T-helper 17 cell (primary cell): ENCODE measurements at regions not wholly inside any gene's neighbourhood (a gene's known extent, or its start where the extent isn't known, plus 50 kb on each side); places are given as distances from the start of the nearest gene placed in this dataset.
"Not testable (repeated sequence)": the region's sequence is repeated elsewhere in the genome, so short reads cannot be mapped to it uniquely, and the experiment has no call there.

Experiments
- ATAC-seq: fragments of 150-1000 bp; cut with Tn5 transposase; 2 replicates; pipeline ENCODE4 v1.10.0; 2021; ENCODE audit warnings: mild to moderate bottlenecking, moderate library complexity
- DNase-seq, 3 donors: peaks; one replicate each; pipeline versions ENCODE4 v3.0.0 to v3.0.0-alpha.2; 2020 to 2021
- H3K9me3 ChIP-seq: one replicate; pipeline ENCODE4 v1.7.0; 2013; ENCODE audit warnings: low read length, mild to moderate bottlenecking; ENCODE audit not compliant: control insufficient read depth, poor library complexity, severe bottlenecking
- H3K27ac Mint-ChIP-seq: one replicate; pipeline ENCODE4 v1.8.0; 2022; ENCODE audit warnings: mild to moderate bottlenecking, moderate library complexity, mixed read lengths
- H3K27me3 Mint-ChIP-seq: one replicate; pipeline ENCODE4 v1.8.0; 2022; ENCODE audit warnings: mixed read lengths
- H3K36me3 Mint-ChIP-seq: one replicate; pipeline ENCODE4 v1.8.0; 2022; ENCODE audit warnings: low read depth, mixed read lengths
- H3K4me1 Mint-ChIP-seq: one replicate; pipeline ENCODE4 v1.8.0; 2022; ENCODE audit warnings: mild to moderate bottlenecking, mixed read lengths
- H3K4me3 Mint-ChIP-seq: one replicate; pipeline ENCODE4 v1.8.0; 2022; ENCODE audit warnings: mild to moderate bottlenecking, moderate library complexity, mixed read lengths

GRCh38 chrX:128504496-128504895 lies 452.3 kb upstream of the ACTRT1 start:
- no peaks in the 10 kb centered on the region for H3K9me3 ChIP-seq
- no peak for DNase-seq
- H3K4me1 Mint-ChIP-seq = no peaks in the 10 kb centered on the region
- no peaks in the 10 kb centered on the region for H3K27me3 Mint-ChIP-seq
- H3K27ac Mint-ChIP-seq = no peak overlapping the region
- no peak overlapping the region for H3K4me3 Mint-ChIP-seq
- H3K36me3 Mint-ChIP-seq = no peaks in the 10 kb centered on the region
- ATAC-seq = no peak

GRCh38 chrX:128464116-128464515 lies 411.9 kb upstream of the ACTRT1 start:
- no peaks in the 10 kb centered on the region for H3K9me3 ChIP-seq
- Mint-ChIP-seq H3K27ac (no peak overlapping the region), H3K36me3 (no peaks in the 10 kb centered on the region), H3K27me3 (no peaks in the 10 kb centered on the region), H3K4me1 (peaks cover 3% of the 10 kb centered on the region), H3K4me3 (no peak overlapping the region)
- DNase-seq (no peak), ATAC-seq (no peak)

- ATAC-seq = no peak
- Mint-ChIP-seq H3K27ac (no peak overlapping the region), H3K4me1 (no peaks in the 10 kb centered on the region), H3K4me3 (no peak overlapping the region), H3K36me3 (no peaks in the 10 kb centered on the region), H3K27me3 (no peaks in the 10 kb centered on the region)
- DNase-seq = no peak
- H3K9me3 ChIP-seq = no peaks in the 10 kb centered on the region
Observed at GRCh38 chrX:128460835-128461234, 408.6 kb upstream of the ACTRT1 start.

- Mint-ChIP-seq H3K4me1 (no peaks in the 10 kb centered on the region), H3K4me3 (no peak overlapping the region), H3K27me3 (no peaks in the 10 kb centered on the region), H3K36me3 (no peaks in the 10 kb centered on the region), H3K27ac (no peak overlapping the region)
- no peak for DNase-seq
- H3K9me3 ChIP-seq = no peaks in the 10 kb centered on the region
- no peak for ATAC-seq
Observed at GRCh38 chrX:128458888-128459287, 406.7 kb upstream of the ACTRT1 start.

GRCh38 chrX:128457674-128458073 lies 405.5 kb upstream of the ACTRT1 start:
- ATAC-seq (no peak), DNase-seq (no peak)
- no peaks in the 10 kb centered on the region for H3K9me3 ChIP-seq
- Mint-ChIP-seq H3K27me3 (no peaks in the 10 kb centered on the region), H3K36me3 (no peaks in the 10 kb centered on the region), H3K27ac (no peak overlapping the region), H3K4me3 (no peak overlapping the region), H3K4me1 (no peaks in the 10 kb centered on the region)

GRCh38 chrX:128439159-128439558 lies 387.0 kb upstream of the ACTRT1 start:
- H3K27me3 Mint-ChIP-seq = no peaks in the 10 kb centered on the region
- no peak for ATAC-seq
- no peak for DNase-seq
- no peaks in the 10 kb centered on the region for H3K36me3 Mint-ChIP-seq
- no peaks in the 10 kb centered on the region for H3K4me1 Mint-ChIP-seq
- H3K27ac Mint-ChIP-seq = no peak overlapping the region
- no peaks in the 10 kb centered on the region for H3K9me3 ChIP-seq
- no peak overlapping the region for H3K4me3 Mint-ChIP-seq

- H3K9me3 ChIP-seq = no peaks in the 10 kb centered on the region
- ATAC-seq (no peak), DNase-seq (no peak)
- Mint-ChIP-seq H3K27ac (no peak overlapping the region), H3K36me3 (no peaks in the 10 kb centered on the region), H3K4me1 (no peaks in the 10 kb centered on the region), H3K4me3 (no peak overlapping the region), H3K27me3 (no peaks in the 10 kb centered on the region)
Observed at GRCh38 chrX:128438082-128438481, 385.9 kb upstream of the ACTRT1 start.

GRCh38 chrX:128436397-128437103 lies 384.3 kb upstream of the ACTRT1 start:
- H3K27me3 Mint-ChIP-seq = no peaks in the 10 kb centered on the region
- H3K36me3 Mint-ChIP-seq = no peaks in the 10 kb centered on the region
- H3K4me1 Mint-ChIP-seq = no peaks in the 10 kb centered on the region
- H3K9me3 ChIP-seq = no peaks in the 10 kb centered on the region
- DNase-seq (no peak), ATAC-seq (no peak)
- H3K4me3 Mint-ChIP-seq = no peak overlapping the region
- H3K27ac Mint-ChIP-seq = no peak overlapping the region

- H3K9me3 ChIP-seq = peaks cover 2% of the 10 kb centered on the region
- no peaks in the 10 kb centered on the region for H3K4me1 Mint-ChIP-seq
- no peaks in the 10 kb centered on the region for H3K36me3 Mint-ChIP-seq
- DNase-seq = no peak
- no peak overlapping the region for H3K27ac Mint-ChIP-seq
- H3K27me3 Mint-ChIP-seq = no peaks in the 10 kb centered on the region
- no peak for ATAC-seq
- H3K4me3 Mint-ChIP-seq = no peak overlapping the region
Observed at GRCh38 chrX:128425546-128425945, 373.3 kb upstream of the ACTRT1 start.

GRCh38 chrX:128408842-128409241 lies 356.6 kb upstream of the ACTRT1 start:
- no peak overlapping the region for H3K27ac Mint-ChIP-seq
- H3K36me3 Mint-ChIP-seq = no peaks in the 10 kb centered on the region
- no peaks in the 10 kb centered on the region for H3K27me3 Mint-ChIP-seq
- ATAC-seq = no peak
- H3K4me3 Mint-ChIP-seq = no peak overlapping the region
- no peaks in the 10 kb centered on the region for H3K9me3 ChIP-seq
- no peak for DNase-seq
- H3K4me1 Mint-ChIP-seq = no peaks in the 10 kb centered on the region

- no peak for DNase-seq
- no peaks in the 10 kb centered on the region for H3K9me3 ChIP-seq
- H3K27me3 Mint-ChIP-seq = no peaks in the 10 kb centered on the region
- H3K36me3 Mint-ChIP-seq = no peaks in the 10 kb centered on the region
- no peak for ATAC-seq
- H3K27ac Mint-ChIP-seq = no peak overlapping the region
- H3K4me3 Mint-ChIP-seq = no peak overlapping the region
- H3K4me1 Mint-ChIP-seq = no peaks in the 10 kb centered on the region
Observed at GRCh38 chrX:128396601-128397000, 344.4 kb upstream of the ACTRT1 start.

- H3K27me3 Mint-ChIP-seq, H3K4me1 Mint-ChIP-seq, H3K4me3 Mint-ChIP-seq, H3K36me3 Mint-ChIP-seq, ATAC-seq, H3K9me3 ChIP-seq, H3K27ac Mint-ChIP-seq, DNase-seq: not testable (repeated sequence)
Observed at GRCh38 chrX:128383846-128384245, 331.6 kb upstream of the ACTRT1 start.

- Mint-ChIP-seq H3K36me3 (no peaks in the 10 kb centered on the region), H3K27me3 (no peaks in the 10 kb centered on the region), H3K4me1 (no peaks in the 10 kb centered on the region), H3K4me3 (no peak overlapping the region), H3K27ac (no peak overlapping the region)
- no peaks in the 10 kb centered on the region for H3K9me3 ChIP-seq
- DNase-seq (no peak), ATAC-seq (no peak)
Observed at GRCh38 chrX:128365492-128365891, 313.3 kb upstream of the ACTRT1 start.

GRCh38 chrX:128335671-128336070 lies 283.5 kb upstream of the ACTRT1 start:
- DNase-seq (no peak), ATAC-seq (no peak)
- H3K4me3 Mint-ChIP-seq = no peak overlapping the region
- H3K27me3 Mint-ChIP-seq = no peaks in the 10 kb centered on the region
- no peak overlapping the region for H3K27ac Mint-ChIP-seq
- H3K36me3 Mint-ChIP-seq = no peaks in the 10 kb centered on the region
- no peaks in the 10 kb centered on the region for H3K9me3 ChIP-seq
- H3K4me1 Mint-ChIP-seq = no peaks in the 10 kb centered on the region
